Natural killer cell (primary cell): ENCODE measurements at regions not wholly inside any gene's neighbourhood (a gene's known extent, or its start where the extent isn't known, plus 50 kb on each side); places are given as distances from the start of the nearest gene placed in this dataset.

Experiments used
- ATAC-seq, 3 donors: fragments of 150-1000 bp in 2 of 3; fragments of 200-7000 bp in 1 of 3; cut with Tn5 transposase; 1 replicate in 1 of 3; 2 replicates in 2 of 3; pipeline ENCODE4 v1.10.0; 2021; ENCODE audit warnings: mild to moderate bottlenecking in 2 of 3, moderate library complexity in 2 of 3
- DNase-seq, 2 donors: peaks; one replicate each; pipeline versions ENCODE4 v3.0.0 to v3.0.0-alpha.2; 2013 to 2021; ENCODE audit warnings: mixed read lengths in 1 of 2
- H3K27ac ChIP-seq: one replicate; pipeline ENCODE4 v1.5.1; 2013; ENCODE audit warnings: mild to moderate bottlenecking, low read length
- H3K27me3 ChIP-seq: one replicate; pipeline ENCODE4 v1.6.1; 2013; ENCODE audit warnings: low read length; ENCODE audit not compliant: control insufficient read depth, insufficient read depth
- H3K36me3 ChIP-seq: one replicate; pipeline ENCODE4 v1.6.1; 2013; ENCODE audit warnings: low read length; ENCODE audit not compliant: control insufficient read depth, insufficient read depth
- H3K4me1 ChIP-seq: one replicate; pipeline ENCODE4 v1.6.1; 2013; ENCODE audit warnings: low read length; ENCODE audit not compliant: control insufficient read depth, insufficient read depth
- H3K4me3 ChIP-seq: one replicate; pipeline ENCODE4 v1.5.1; 2013; ENCODE audit warnings: low read length
- H3K9me3 ChIP-seq: one replicate; pipeline ENCODE4 v1.6.1; 2013; ENCODE audit warnings: low read length; ENCODE audit not compliant: control insufficient read depth, insufficient read depth
- H3K27ac Mint-ChIP-seq, 2 donors: one replicate each; pipeline ENCODE4 v1.8.0; 2022; ENCODE audit warnings: mild to moderate bottlenecking in 2 of 2, mixed read lengths in 2 of 2, moderate library complexity in 1 of 2
- H3K27me3 Mint-ChIP-seq, 2 donors: one replicate each; pipeline ENCODE4 v1.8.0; 2022; ENCODE audit warnings: low read depth in 2 of 2, mixed read lengths in 2 of 2
- H3K36me3 Mint-ChIP-seq: one replicate; pipeline ENCODE4 v1.8.0; 2022; ENCODE audit warnings: mixed read lengths
- H3K4me1 Mint-ChIP-seq, 2 donors: one replicate each; pipeline ENCODE4 v1.8.0; 2022; ENCODE audit warnings: mixed read lengths in 2 of 2
- H3K4me3 Mint-ChIP-seq: one replicate; pipeline ENCODE4 v1.8.0; 2022; ENCODE audit warnings: mild to moderate bottlenecking, moderate library complexity, mixed read lengths
- H3K9me3 Mint-ChIP-seq, 2 donors: one replicate each; pipeline ENCODE4 v1.8.0; 2022; ENCODE audit warnings: mixed read lengths in 2 of 2
- WGBS: methylation state at CpG from one replicate; pipeline ENCODE4 v1.1.7; 2013; ENCODE audit warnings: missing lambda C conversion rate; ENCODE audit not compliant: insufficient coverage; 5-methylcytosine and 5-hydroxymethylcytosine counted together
- intact Hi-C: fragments of 100-400 bp; cut with micrococcal nuclease; formaldehyde crosslinking; loops from one replicate; pipeline ENCODE4 v1.14.2; 2022
- TF ChIP-seq, protein P1 (sequence below): fragments of 200-600 bp; IDR thresholded peaks from one replicate; pipeline ENCODE4 v1.8.0; 2022; ENCODE audit warnings: antibody characterized with exemption

GRCh38 chr7:153382641-153383101 is 623.1 kb downstream of the ACTR3B start:
- no peak overlapping the region for H3K4me3 ChIP-seq
- ATAC-seq (no peak), DNase-seq (no peak)
- no peaks in the 10 kb centered on the region for H3K27me3 ChIP-seq
- Mint-ChIP-seq H3K36me3 (no peaks in the 10 kb centered on the region), H3K4me1 (no peaks in the 10 kb centered on the region), H3K27me3 (no peaks in the 10 kb centered on the region), H3K27ac (no peak overlapping the region), H3K9me3 (peaks cover 6 to 8% of the 10 kb centered on the region in 2 donors), H3K4me3 (no peak overlapping the region)
- H3K9me3 ChIP-seq = no peaks in the 10 kb centered on the region
- TF ChIP-seq, protein P1, sequence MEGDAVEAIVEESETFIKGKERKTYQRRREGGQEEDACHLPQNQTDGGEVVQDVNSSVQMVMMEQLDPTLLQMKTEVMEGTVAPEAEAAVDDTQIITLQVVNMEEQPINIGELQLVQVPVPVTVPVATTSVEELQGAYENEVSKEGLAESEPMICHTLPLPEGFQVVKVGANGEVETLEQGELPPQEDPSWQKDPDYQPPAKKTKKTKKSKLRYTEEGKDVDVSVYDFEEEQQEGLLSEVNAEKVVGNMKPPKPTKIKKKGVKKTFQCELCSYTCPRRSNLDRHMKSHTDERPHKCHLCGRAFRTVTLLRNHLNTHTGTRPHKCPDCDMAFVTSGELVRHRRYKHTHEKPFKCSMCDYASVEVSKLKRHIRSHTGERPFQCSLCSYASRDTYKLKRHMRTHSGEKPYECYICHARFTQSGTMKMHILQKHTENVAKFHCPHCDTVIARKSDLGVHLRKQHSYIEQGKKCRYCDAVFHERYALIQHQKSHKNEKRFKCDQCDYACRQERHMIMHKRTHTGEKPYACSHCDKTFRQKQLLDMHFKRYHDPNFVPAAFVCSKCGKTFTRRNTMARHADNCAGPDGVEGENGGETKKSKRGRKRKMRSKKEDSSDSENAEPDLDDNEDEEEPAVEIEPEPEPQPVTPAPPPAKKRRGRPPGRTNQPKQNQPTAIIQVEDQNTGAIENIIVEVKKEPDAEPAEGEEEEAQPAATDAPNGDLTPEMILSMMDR = no peak
- 88% methylated on average over 6 of the region's 8 CpGs for WGBS
- H3K4me1 ChIP-seq = no peaks in the 10 kb centered on the region
- no peak overlapping the region for H3K27ac ChIP-seq
- intact Hi-C loops = no loop called here
- no peaks in the 10 kb centered on the region for H3K36me3 ChIP-seq

DNA sequence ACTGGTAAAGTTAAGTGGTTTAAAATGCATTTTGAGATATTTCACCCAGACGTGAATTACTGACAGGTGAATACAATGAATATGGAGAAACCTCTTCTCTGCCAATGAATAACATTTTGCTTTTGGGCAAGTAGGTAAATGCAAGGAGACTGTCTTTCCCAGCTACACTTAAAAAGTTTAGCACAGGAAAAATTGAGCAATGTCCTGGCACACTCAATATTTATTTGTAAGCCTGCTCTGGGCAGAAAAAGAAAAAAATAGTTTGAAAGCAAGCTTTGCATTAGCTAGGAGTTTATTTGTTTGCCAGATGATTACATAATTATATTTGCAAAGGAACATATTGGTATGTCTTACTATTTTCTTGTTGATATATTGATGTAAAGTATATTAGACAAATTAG is 624.2 kb downstream of the ACTR3B start:
- no peak for ATAC-seq
- no peak for DNase-seq
- Mint-ChIP-seq H3K4me3 (no peak overlapping the region), H3K36me3 (no peaks in the 10 kb centered on the region), H3K27ac (no peak overlapping the region), H3K27me3 (no peaks in the 10 kb centered on the region), H3K9me3 (peaks cover 7 to 9% of the 10 kb centered on the region in 2 donors), H3K4me1 (no peaks in the 10 kb centered on the region)
- Histone ChIP-seq H3K4me1 (no peaks in the 10 kb centered on the region), H3K36me3 (no peaks in the 10 kb centered on the region), H3K4me3 (no peak overlapping the region), H3K9me3 (peaks cover 3% of the 10 kb centered on the region), H3K27me3 (no peaks in the 10 kb centered on the region), H3K27ac (no peak overlapping the region)
- 100% methylated on average over 1 of the region's 1 CpG for WGBS
- TF ChIP-seq, protein P1 = no peak
- intact Hi-C loops = no loop called here

DNA sequence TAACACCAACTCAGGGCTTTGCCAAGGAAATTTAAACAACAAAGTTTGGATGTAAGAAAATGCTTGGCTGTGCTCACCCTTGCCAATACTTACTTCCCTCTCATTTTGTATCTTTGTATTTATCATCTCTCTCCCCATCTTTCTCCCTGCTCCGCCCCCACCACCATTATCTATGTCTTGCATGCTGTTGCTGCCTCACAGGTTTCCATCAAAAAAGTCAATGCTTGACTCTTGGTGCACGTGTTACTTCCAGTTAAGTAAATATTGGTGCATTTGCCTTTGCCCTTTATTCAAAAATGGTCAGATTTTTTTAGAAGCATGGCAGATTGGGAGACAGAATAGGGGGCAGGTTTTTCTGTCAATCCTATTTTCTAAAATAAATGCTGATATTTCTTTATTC is 626.0 kb downstream of the ACTR3B start:
- no peak for ATAC-seq
- H3K9me3 ChIP-seq = peaks cover 6% of the 10 kb centered on the region
- no peak overlapping the region for H3K4me3 ChIP-seq
- intact Hi-C loops = no loop called here
- no peaks in the 10 kb centered on the region for H3K27me3 Mint-ChIP-seq
- no peaks in the 10 kb centered on the region for H3K36me3 Mint-ChIP-seq
- no peak overlapping the region for H3K4me3 Mint-ChIP-seq
- H3K4me1 ChIP-seq = no peaks in the 10 kb centered on the region
- no peaks in the 10 kb centered on the region for H3K27me3 ChIP-seq
- TF ChIP-seq, protein P1 = no peak
- no peak overlapping the region for H3K27ac Mint-ChIP-seq
- no peaks in the 10 kb centered on the region for H3K36me3 ChIP-seq
- no peak overlapping the region for H3K27ac ChIP-seq
- peaks cover 7 to 12% of the 10 kb centered on the region in 2 donors for H3K9me3 Mint-ChIP-seq
- no peaks in the 10 kb centered on the region for H3K4me1 Mint-ChIP-seq
- 63% methylated on average over 2 of the region's 2 CpGs for WGBS
- DNase-seq = no peak

DNA sequence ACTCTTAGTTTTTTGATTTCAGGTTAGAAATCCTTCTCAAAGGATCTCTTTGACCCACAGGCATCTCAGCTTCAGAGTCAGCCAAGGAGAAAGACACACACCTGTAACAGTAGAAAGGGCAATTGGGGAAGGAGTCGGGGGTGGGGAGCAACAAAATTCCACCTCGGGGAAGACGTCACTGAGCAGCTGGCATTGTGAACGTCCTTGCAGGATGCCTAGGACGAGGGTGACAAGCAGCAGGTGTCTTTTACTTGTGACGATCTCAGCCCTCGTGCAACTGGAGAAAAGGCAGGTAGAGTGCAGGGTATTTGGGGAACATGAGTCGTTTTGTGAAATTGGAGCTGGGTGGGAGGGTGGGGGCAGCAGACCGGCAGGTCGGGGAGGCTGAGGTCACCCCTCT is 627.0 kb downstream of the ACTR3B start:
- TF ChIP-seq, protein P1 = no peak
- DNase-seq (no peak), ATAC-seq (no peak)
- Mint-ChIP-seq H3K4me3 (no peak overlapping the region), H3K27ac (no peak overlapping the region), H3K36me3 (no peaks in the 10 kb centered on the region), H3K9me3 (peaks cover 13 to 16% of the 10 kb centered on the region in 2 donors), H3K4me1 (no peaks in the 10 kb centered on the region), H3K27me3 (no peaks in the 10 kb centered on the region)
- 60% methylated on average over 10 of the region's 10 CpGs for WGBS
- H3K36me3 ChIP-seq = no peaks in the 10 kb centered on the region
- no peak overlapping the region for H3K27ac ChIP-seq
- no peaks in the 10 kb centered on the region for H3K27me3 ChIP-seq
- H3K9me3 ChIP-seq = peaks cover 9% of the 10 kb centered on the region
- H3K4me1 ChIP-seq = no peaks in the 10 kb centered on the region
- intact Hi-C loops = no loop called here
- no peak overlapping the region for H3K4me3 ChIP-seq
